Gastrocnemius medialis (tissue), 4 donors: ENCODE measurements at regions not wholly inside any gene's neighbourhood (a gene's known extent, or its start where the extent isn't known, plus 50 kb on each side); places are given as distances from the start of the nearest gene placed in this dataset.
A peak's percentile ranks its signal among the peaks of the same experiment; 100 is the strongest.

Experiments used
- ATAC-seq, 2 donors: fragments of 150-250 bp; one replicate each; pipeline ENCODE4 v1.9.1; 2016
- DNase-seq, 2 donors: peaks; one replicate each; pipeline ENCODE4 v3.0.0-alpha.2; 2019
- H3K27ac ChIP-seq, 4 donors: fragments of 200-600 bp; sonication (generic); 1 replicate in 1 of 4; 2 replicates in 3 of 4; pipeline ENCODE4 v1.5.1; 2016 to 2018; ENCODE audit warnings: mild to moderate bottlenecking in 2 of 4, moderate library complexity in 1 of 4
- H3K27me3 ChIP-seq, 3 donors: fragments of 200-600 bp; sonication (generic) in 2 of 3; 1 replicate in 1 of 3; 2 replicates in 2 of 3; pipeline versions ENCODE4 v1.5.1 to v1.6.0; 2016 to 2019; ENCODE audit warnings: mild to moderate bottlenecking in 1 of 3, moderate library complexity in 1 of 3
- H3K36me3 ChIP-seq, 2 donors: fragments of 200-600 bp; sonication (generic) in 1 of 2; one replicate each; pipeline ENCODE4 v1.5.1; 2017 to 2018
- H3K4me1 ChIP-seq, 2 donors: fragments of 200-600 bp; sonication (generic) in 1 of 2; one replicate each; pipeline ENCODE4 v1.5.1; 2016 to 2017; ENCODE audit warnings: mild to moderate bottlenecking in 2 of 2
- H3K4me3 ChIP-seq, 4 donors: fragments of 200-600 bp; sonication (generic) in 3 of 4; 1 replicate in 1 of 4; 2 replicates in 3 of 4; pipeline ENCODE4 v1.5.1; 2016 to 2019; ENCODE audit warnings: mild to moderate bottlenecking in 2 of 4
- H3K9me3 ChIP-seq, 3 donors: fragments of 200-600 bp; sonication (generic) in 2 of 3; 1 replicate in 1 of 3; 2 replicates in 2 of 3; pipeline ENCODE4 v1.5.1; 2016 to 2019
- POLR2A ChIP-seq, 2 donors: fragments of 450-650 bp; IDR thresholded peaks; one replicate each; pipeline ENCODE4 v1.6.1; 2017; ENCODE audit warnings: antibody characterized with exemption in 2 of 2, mild to moderate bottlenecking in 2 of 2, moderate library complexity in 2 of 2
- in situ Hi-C, 4 donors: fragments of 200-750 bp; cut with MboI; loops; one replicate each; pipeline versions ENCODE4 v1.15.0 to v1.8.0; 2017; ENCODE audit warnings: low sequenced_read_pairs in 4 of 4
- intact Hi-C: fragments of 100-400 bp; cut with DNase I; formaldehyde crosslinking; loops from one replicate; pipeline ENCODE4 v1.15.1; 2023; ENCODE audit warnings: low total_unique reads
- TF ChIP-seq, protein P1 (sequence below), 5 experiments: fragments of 450-650 bp in 3 of 5; fragments of 200-600 bp in 2 of 5; sonication (generic) in 2 of 5; IDR thresholded peaks in 4 of 5; conservative IDR thresholded peaks in 1 of 5; 1 replicate in 4 of 5; 2 replicates in 1 of 5; pipeline ENCODE4 v1.5.1; 2016 to 2019; ENCODE audit warnings: antibody characterized with exemption in 5 of 5, mild to moderate bottlenecking in 3 of 5, moderate library complexity in 3 of 5

DNA sequence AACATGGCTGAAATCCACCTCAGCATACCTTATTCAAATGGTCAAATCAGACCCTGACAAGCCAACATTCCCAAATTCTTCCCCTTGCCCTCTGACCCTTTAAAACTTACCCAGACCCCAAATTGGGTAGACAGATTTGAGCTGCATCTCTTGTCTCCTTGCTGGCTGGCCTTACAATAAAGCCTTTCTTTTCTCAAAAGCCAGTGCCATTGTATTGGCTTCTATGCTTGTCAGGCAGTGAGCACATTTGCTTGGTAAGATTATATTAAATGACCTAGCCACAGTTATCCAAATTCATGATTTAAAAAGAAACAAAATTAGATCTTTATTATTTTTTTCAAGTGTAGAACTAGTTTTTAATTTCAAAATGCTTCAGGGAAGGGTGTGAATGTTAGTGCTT, 67.8 kb upstream of the FAM83B start:
- intact Hi-C loops = no loop called here
- H3K36me3 ChIP-seq = no peaks in the 10 kb centered on the region
- no peak for ATAC-seq
- no peak overlapping the region for H3K27ac ChIP-seq
- no peak for DNase-seq
- in situ Hi-C loops = no loop called here
- no peak overlapping the region for H3K4me3 ChIP-seq
- H3K4me1 ChIP-seq = peaks cover 0 to 3% of the 10 kb centered on the region in 2 donors
- no peaks in the 10 kb centered on the region for H3K27me3 ChIP-seq
- no peak for TF ChIP-seq POLR2A (IDR thresholded peaks at IDR 0.05)
- TF ChIP-seq, protein P1, sequence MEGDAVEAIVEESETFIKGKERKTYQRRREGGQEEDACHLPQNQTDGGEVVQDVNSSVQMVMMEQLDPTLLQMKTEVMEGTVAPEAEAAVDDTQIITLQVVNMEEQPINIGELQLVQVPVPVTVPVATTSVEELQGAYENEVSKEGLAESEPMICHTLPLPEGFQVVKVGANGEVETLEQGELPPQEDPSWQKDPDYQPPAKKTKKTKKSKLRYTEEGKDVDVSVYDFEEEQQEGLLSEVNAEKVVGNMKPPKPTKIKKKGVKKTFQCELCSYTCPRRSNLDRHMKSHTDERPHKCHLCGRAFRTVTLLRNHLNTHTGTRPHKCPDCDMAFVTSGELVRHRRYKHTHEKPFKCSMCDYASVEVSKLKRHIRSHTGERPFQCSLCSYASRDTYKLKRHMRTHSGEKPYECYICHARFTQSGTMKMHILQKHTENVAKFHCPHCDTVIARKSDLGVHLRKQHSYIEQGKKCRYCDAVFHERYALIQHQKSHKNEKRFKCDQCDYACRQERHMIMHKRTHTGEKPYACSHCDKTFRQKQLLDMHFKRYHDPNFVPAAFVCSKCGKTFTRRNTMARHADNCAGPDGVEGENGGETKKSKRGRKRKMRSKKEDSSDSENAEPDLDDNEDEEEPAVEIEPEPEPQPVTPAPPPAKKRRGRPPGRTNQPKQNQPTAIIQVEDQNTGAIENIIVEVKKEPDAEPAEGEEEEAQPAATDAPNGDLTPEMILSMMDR (IDR thresholded peaks at IDR 0.05 in 4 of 5, conservative IDR thresholded peaks at IDR 0.05 in 1 of 5) = no peak
- H3K9me3 ChIP-seq = no peaks in the 10 kb centered on the region

DNA sequence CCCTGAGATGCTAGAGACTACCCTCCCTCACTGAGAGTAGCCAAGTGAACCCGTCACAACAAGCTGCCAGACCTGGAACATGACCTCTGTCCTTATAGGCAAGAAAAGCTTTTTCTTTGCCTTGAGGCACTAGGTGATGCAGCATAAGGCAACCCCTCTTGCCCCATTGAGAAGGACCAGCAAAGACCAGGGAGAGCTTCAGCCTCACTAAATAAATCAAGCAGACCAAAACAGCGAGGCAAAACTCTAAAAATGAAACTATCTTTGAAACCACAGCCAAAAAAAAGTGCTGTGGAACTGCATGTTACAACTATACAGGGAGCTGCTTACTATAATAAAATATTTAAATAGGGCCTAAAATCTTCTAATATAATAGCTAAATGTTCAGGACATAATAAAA, 62.6 kb upstream of the FAM83B start:
- intact Hi-C loops = no loop called here
- no peaks in the 10 kb centered on the region for H3K4me1 ChIP-seq
- H3K9me3 ChIP-seq = no peaks in the 10 kb centered on the region
- H3K4me3 ChIP-seq = peak overlapping the region in 3 of 4 donors; percentile 14 to 35 (median 15)
- TF ChIP-seq POLR2A (IDR thresholded peaks at IDR 0.05) = no peak
- TF ChIP-seq, protein P1 (IDR thresholded peaks at IDR 0.05 in 4 of 5, conservative IDR thresholded peaks at IDR 0.05 in 1 of 5) = no peak
- peak overlapping the region in 1 of 4 donors; percentile 27 for H3K27ac ChIP-seq
- H3K36me3 ChIP-seq = no peaks in the 10 kb centered on the region
- DNase-seq (no peak), ATAC-seq (peak; percentile 9 to 33)
- H3K27me3 ChIP-seq = no peaks in the 10 kb centered on the region
- in situ Hi-C loops = no loop called here

DNA sequence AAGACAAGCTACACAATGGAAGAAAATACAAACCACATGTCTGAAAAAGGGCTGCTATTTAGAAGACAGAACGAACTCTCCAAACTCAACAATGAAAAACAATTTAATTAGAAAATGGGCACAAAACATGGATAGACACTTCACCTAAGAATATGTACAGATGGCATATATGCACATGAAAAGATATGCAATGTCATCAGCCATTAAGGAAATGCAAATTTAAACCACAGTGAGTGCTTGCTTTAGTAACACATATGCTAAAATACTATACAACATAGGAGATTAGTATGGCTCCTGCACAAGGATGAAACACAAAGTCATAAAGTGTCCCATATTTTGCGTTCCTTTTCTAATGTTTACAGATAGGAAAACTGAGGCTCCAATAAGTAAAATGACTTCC, 60.4 kb upstream of the FAM83B start:
- Histone ChIP-seq H3K9me3 (no peaks in the 10 kb centered on the region), H3K4me1 (no peaks in the 10 kb centered on the region), H3K27ac (no peak overlapping the region), H3K4me3 (no peak overlapping the region), H3K27me3 (no peaks in the 10 kb centered on the region), H3K36me3 (no peaks in the 10 kb centered on the region)
- TF ChIP-seq, protein P1 (IDR thresholded peaks at IDR 0.05 in 4 of 5, conservative IDR thresholded peaks at IDR 0.05 in 1 of 5) = no peak
- no peak for TF ChIP-seq POLR2A (IDR thresholded peaks at IDR 0.05)
- intact Hi-C loops (no loop called here), in situ Hi-C loops (no loop called here)
- DNase-seq (no peak), ATAC-seq (no peak)

DNA sequence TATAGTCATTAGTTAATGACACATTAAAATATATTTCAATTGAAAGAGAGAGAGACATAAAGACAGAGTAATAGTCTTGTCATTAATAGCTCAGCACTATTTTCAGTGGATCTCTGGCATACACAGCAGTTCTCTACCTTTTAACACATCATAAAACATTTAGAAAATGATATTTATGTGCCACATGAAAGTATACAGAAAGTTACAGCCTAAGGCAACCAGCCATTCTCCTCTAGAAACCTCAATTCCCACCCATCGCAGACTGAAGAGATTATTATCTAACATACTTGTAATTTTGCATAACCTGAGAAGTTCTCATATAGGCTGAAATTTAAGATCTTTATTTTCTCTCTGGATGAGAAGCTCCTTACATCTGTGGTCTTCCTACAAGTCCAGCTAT, 58.7 kb upstream of the FAM83B start:
- H3K27ac ChIP-seq = no peak overlapping the region
- in situ Hi-C loops (no loop called here), intact Hi-C loops (no loop called here)
- ATAC-seq = no peak
- H3K4me1 ChIP-seq = no peaks in the 10 kb centered on the region
- H3K27me3 ChIP-seq = no peaks in the 10 kb centered on the region
- H3K4me3 ChIP-seq = no peak overlapping the region
- H3K9me3 ChIP-seq = no peaks in the 10 kb centered on the region
- TF ChIP-seq, protein P1 (IDR thresholded peaks at IDR 0.05 in 4 of 5, conservative IDR thresholded peaks at IDR 0.05 in 1 of 5) = no peak
- no peak for TF ChIP-seq POLR2A (IDR thresholded peaks at IDR 0.05)
- DNase-seq = no peak
- H3K36me3 ChIP-seq = no peaks in the 10 kb centered on the region
